Retinal pigment epithelial cell (primary cell): ENCODE measurements at regions not wholly inside any gene's neighbourhood (a gene's known extent, or its start where the extent isn't known, plus 50 kb on each side); places are given as distances from the start of the nearest gene placed in this dataset.

Experiments
- DNase-seq: peaks from one replicate; pipeline ENCODE4 v3.0.0-alpha.2; 2010; ENCODE audit warnings: low read depth
- H3K4me3 ChIP-seq: 2 replicates; pipeline ENCODE4 v1.5.1; 2011; ENCODE audit warnings: mild to moderate bottlenecking, low read length, control low read depth, moderate library complexity
- CTCF ChIP-seq: conservative IDR thresholded peaks from 2 replicates; pipeline ENCODE4 v1.5.1; 2011; ENCODE audit warnings: low read depth, low read length, control low read depth, inconsistent platforms

DNA sequence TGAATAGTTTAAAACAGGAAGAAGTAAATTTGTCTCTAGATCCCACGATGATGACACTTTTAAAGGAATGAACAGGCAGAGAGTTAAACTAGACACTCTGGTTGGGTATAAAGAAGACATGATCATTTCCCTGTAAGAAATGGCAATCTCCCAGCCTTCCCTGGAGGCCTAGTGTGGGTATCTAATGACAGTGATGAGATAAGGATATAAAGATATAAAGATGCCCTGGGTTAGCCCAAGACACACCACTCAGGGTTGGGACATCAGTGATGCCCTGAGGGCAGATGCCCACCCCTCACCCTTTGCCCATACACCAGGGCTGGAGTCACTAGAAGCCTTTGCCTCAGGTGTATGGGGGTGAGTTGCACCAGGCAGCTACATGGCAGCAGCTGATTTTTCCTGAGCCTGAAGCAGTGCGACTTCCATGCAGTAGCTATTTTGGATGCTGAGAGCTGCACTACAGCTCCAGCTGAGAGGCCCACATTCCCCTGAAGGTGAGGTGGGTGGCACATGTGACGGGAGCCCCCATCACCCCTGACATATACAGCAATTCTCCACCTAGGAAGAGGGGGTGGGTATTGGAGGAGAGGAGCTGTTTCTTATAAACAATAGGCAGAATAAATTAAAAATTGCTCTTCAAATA lies 177.5 kb downstream of the NDFIP2 start:
- H3K4me3 ChIP-seq, result no peak overlapping the region
- no peak for TF ChIP-seq CTCF
- no peak for DNase-seq

DNA sequence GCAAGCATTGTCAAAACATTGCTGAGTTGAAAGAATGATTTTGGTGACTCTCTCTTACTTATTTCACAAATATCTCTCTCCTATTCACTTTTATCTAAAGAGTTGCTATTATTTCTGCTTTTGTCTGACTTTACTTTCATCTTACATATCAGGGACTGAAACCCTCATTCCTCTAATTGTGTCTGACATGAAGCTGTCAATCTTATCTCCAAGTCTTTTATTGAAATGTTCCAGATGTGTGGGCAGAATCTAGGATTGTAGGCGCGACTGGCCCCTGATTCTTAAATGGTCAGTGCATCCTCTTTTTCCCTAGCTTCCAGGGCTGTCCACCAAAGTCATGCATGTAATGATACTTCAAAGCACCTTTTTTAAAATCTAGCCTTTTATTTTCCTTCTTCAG lies 174.6 kb downstream of the NDFIP2 start:
- DNase-seq, result no peak
- no peak for TF ChIP-seq CTCF
- no peak overlapping the region for H3K4me3 ChIP-seq

DNA sequence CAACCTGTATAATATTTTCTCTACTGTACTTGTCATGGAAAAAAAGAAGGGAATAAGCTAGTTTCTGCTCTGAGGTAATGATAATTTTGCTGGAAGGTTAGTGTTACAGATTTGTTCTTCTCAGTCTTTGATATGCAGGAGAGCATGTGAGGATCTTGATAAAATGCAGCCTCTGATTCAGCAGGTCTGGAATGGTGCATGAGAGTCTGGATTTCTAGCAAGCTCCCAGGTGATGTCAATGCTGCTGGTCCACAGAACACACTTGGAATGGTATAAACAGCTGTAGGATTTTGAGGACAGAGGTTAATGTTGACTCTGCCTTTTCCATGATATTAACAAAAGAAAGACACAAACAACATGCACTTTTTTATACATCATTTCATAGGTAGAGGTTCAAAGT lies 173.6 kb downstream of the NDFIP2 start:
- no peak for DNase-seq
- H3K4me3 ChIP-seq, result no peak overlapping the region
- no peak for TF ChIP-seq CTCF

DNA sequence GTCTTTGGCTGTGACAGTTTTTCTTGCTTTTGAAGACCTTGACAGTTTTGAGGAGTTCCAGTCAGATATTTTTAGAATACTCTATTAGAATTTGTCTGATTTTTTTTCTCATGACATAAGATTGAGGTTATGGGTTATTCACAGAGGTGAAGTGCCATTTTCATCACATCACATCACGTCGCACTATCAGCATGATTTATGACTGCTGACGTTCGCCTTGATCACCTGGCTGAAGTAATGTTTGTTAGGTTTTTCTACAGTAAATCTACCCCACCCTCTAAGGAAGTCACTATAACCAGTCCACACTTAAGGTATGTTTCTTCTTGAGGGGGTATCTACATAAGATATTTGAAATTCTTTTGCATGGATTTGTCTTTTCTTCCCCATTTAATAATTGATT lies 169.7 kb downstream of the NDFIP2 start:
- no peak for DNase-seq
- H3K4me3 ChIP-seq, result no peak overlapping the region
- TF ChIP-seq CTCF, result no peak

DNA sequence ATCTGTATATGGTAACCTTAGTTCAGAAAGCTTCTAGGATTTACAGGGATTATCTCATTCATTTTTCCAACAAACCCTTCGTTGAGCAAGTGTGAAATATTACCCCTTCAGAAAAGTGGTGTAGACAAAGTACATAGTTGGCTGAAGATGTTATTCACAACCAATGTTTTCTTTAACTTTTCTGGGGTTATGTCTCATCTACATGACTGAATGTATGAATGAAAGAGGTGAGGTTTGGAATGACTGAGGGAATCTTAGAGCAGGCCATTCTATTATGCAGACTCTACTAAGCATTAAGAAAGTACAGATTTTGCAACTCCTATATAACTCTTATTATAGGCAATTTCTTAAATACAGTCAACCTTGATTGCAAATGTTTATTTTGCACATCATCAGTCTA lies 167.2 kb downstream of the NDFIP2 start:
- TF ChIP-seq CTCF, result no peak
- no peak for DNase-seq
- no peak overlapping the region for H3K4me3 ChIP-seq

GRCh38 chr13:79647533-79647932 lies 166.6 kb downstream of the NDFIP2 start:
- DNase-seq, result no peak
- no peak overlapping the region for H3K4me3 ChIP-seq
- no peak for TF ChIP-seq CTCF

DNA sequence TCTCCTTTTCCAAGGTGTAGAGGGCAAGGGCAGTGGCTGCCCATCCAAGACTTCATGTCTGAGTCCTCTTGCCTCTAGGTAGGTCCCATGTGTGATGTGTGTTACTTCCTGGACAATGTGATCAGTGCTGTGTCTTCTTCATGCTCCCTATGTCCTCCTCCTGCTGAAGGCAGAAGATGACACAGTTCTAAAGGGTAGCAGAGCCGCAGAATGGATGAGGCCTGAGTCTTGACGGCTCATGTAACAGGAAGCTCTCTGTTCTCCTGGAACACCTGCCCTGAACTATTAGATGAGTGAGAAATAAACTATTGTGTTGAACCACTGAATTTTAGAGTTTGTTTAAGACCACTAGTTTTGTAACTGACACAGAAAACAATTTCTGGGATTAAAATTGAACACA lies 165.9 kb downstream of the NDFIP2 start:
- DNase-seq, result no peak

More for the DNA sequence above, 165.9 kb downstream of the NDFIP2 start:
- TF ChIP-seq CTCF, result no peak
- no peak overlapping the region for H3K4me3 ChIP-seq
